ENCODE measurements at regions not wholly inside any gene's neighbourhood (a gene's known extent, or its start where the extent isn't known, plus 50 kb on each side); places are given as distances from the start of the nearest gene placed in this dataset.

GRCh38 chr1:80706526-80706925 is 1094.2 kb upstream of the ADGRL2 start:
- ChIA-PET CTCF (no interaction called here), POLR2A (no interaction called here)
- no peak overlapping the region for H3K27ac Mint-ChIP-seq
- H3K4me1 Mint-ChIP-seq, result no peaks in the 10 kb centered on the region
- intact Hi-C loops (cut with micrococcal nuclease), result no loop called here
- peaks cover 2% of the 10 kb centered on the region for H3K9me3 Mint-ChIP-seq
- no peak overlapping the region for H3K4me3 Mint-ChIP-seq
- no peaks in the 10 kb centered on the region for H3K27me3 Mint-ChIP-seq
- DNase-seq (no peak), ATAC-seq (ENCODE audit: low read depth) (no peak)
- TF ChIP-seq CTCF (IDR thresholded peaks at IDR 0.05), result no peak
- H3K36me3 Mint-ChIP-seq (ENCODE audit: low read depth), result no peaks in the 10 kb centered on the region

- Mint-ChIP-seq H3K4me1 (no peaks in the 10 kb centered on the region), H3K9me3 (peaks cover 3% of the 10 kb centered on the region), H3K27ac (no peak overlapping the region), H3K4me3 (no peak overlapping the region), H3K27me3 (no peaks in the 10 kb centered on the region), H3K36me3 (ENCODE audit: low read depth) (no peaks in the 10 kb centered on the region)
- DNase-seq (no peak), ATAC-seq (ENCODE audit: low read depth) (no peak)
- no peak for TF ChIP-seq CTCF (IDR thresholded peaks at IDR 0.05)
- CTCF ChIA-PET, result no interaction called here
- intact Hi-C loops (cut with micrococcal nuclease), result no loop called here
- POLR2A ChIA-PET, result no interaction called here
Measured at GRCh38 chr1:80678438-80678837, 1122.3 kb upstream of the ADGRL2 start.

GRCh38 chr1:80675454-80675853 is 1125.3 kb upstream of the ADGRL2 start:
- H3K9me3 Mint-ChIP-seq, result no peaks in the 10 kb centered on the region
- H3K36me3 Mint-ChIP-seq (ENCODE audit: low read depth), result no peaks in the 10 kb centered on the region
- ATAC-seq (ENCODE audit: low read depth) (no peak), DNase-seq (no peak)
- ChIA-PET CTCF (no interaction called here), POLR2A (no interaction called here)
- no peak overlapping the region for H3K4me3 Mint-ChIP-seq
- intact Hi-C loops (cut with micrococcal nuclease), result no loop called here
- no peak overlapping the region for H3K27ac Mint-ChIP-seq
- TF ChIP-seq CTCF (IDR thresholded peaks at IDR 0.05), result no peak
- no peaks in the 10 kb centered on the region for H3K27me3 Mint-ChIP-seq
- H3K4me1 Mint-ChIP-seq, result no peaks in the 10 kb centered on the region

- Mint-ChIP-seq H3K9me3 (no peaks in the 10 kb centered on the region), H3K27ac (no peak overlapping the region), H3K27me3 (no peaks in the 10 kb centered on the region), H3K4me1 (no peaks in the 10 kb centered on the region), H3K4me3 (no peak overlapping the region), H3K36me3 (ENCODE audit: low read depth) (no peaks in the 10 kb centered on the region)
- ATAC-seq (ENCODE audit: low read depth) (no peak), DNase-seq (no peak)
- intact Hi-C loops (cut with micrococcal nuclease), result no loop called here
- TF ChIP-seq CTCF (IDR thresholded peaks at IDR 0.05), result no peak
- ChIA-PET CTCF (no interaction called here), POLR2A (no interaction called here)
Measured at GRCh38 chr1:80673935-80674597, 1126.7 kb upstream of the ADGRL2 start.

- no peaks in the 10 kb centered on the region for H3K4me1 Mint-ChIP-seq
- DNase-seq, result no peak
- ChIA-PET POLR2A (no interaction called here), CTCF (no interaction called here)
- no peaks in the 10 kb centered on the region for H3K9me3 Mint-ChIP-seq
- intact Hi-C loops (cut with micrococcal nuclease), result no loop called here
- no peak overlapping the region for H3K27ac Mint-ChIP-seq
- no peak for ATAC-seq (ENCODE audit: low read depth)
- no peaks in the 10 kb centered on the region for H3K27me3 Mint-ChIP-seq
- no peak overlapping the region for H3K4me3 Mint-ChIP-seq
- no peaks in the 10 kb centered on the region for H3K36me3 Mint-ChIP-seq (ENCODE audit: low read depth)
- no peak for TF ChIP-seq CTCF (IDR thresholded peaks at IDR 0.05)
Measured at GRCh38 chr1:80668372-80668771, 1132.4 kb upstream of the ADGRL2 start.
